H1 (cell line): ENCODE measurements at regions not wholly inside any gene's neighbourhood (a gene's known extent, or its start where the extent isn't known, plus 50 kb on each side); places are given as distances from the start of the nearest gene placed in this dataset.

Experiments
- EP300 ChIP-seq, 2 experiments: IDR thresholded peaks; 1 replicate in 1 of 2; 2 replicates in 1 of 2; pipeline ENCODE4 v1.6.1; 2011 to 2012; ENCODE audit warnings: low read depth in 2 of 2, low read length in 2 of 2, mild to moderate bottlenecking in 2 of 2, borderline replicate concordance in 1 of 2, inconsistent platforms in 1 of 2, moderate library complexity in 1 of 2
- RFX5 ChIP-seq: IDR thresholded peaks from 2 replicates; pipeline ENCODE4 v1.6.1; 2011; ENCODE audit warnings: low read depth, low read length, improper control_type of control experiment, borderline replicate concordance

- TF ChIP-seq RFX5 (no peak), EP300 (IDR thresholded peaks at IDR 0.05; ENCODE audit: borderline replicate concordance in 1 of 2, low read depth in 2 of 2, low read length in 2 of 2) (no peak)
These were observed 136.9 kb downstream of the PTCHD4 start (continued) for GRCh38 chr6:47974106-47974505.
